ENCODE measurements at regions not wholly inside any gene's neighbourhood (a gene's known extent, or its start where the extent isn't known, plus 50 kb on each side); places are given as distances from the start of the nearest gene placed in this dataset.
"Not testable (repeated sequence)": the region's sequence is repeated elsewhere in the genome, so short reads cannot be mapped to it uniquely, and the experiment has no call there.

DNA sequence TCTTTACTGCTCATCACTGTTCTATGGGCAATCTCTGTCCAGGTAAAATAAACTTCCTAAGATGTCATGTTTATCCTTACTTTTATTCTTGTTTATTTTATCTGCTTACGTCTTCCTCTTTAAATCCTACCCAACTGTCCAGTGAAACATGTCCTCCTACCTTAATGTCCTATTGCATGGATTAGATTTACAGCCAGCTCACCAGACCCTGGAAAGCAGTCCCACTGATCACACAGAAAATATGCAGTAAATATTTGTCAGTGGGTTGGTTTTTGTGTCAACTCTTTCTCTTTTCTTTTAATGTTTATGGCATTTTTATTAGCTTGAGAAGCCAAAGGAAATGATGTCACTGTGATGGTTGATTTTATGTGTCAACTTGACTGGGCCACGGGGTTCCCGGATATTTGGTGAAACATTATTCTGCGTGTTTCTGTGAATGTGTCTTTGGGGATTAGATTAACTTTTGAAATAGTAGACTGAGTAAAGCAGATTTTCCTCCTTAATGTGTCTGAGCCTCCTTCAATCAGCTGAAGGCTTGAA lies 258.3 kb downstream of the SRGAP2C start:
- no peak for DNase-seq

DNA sequence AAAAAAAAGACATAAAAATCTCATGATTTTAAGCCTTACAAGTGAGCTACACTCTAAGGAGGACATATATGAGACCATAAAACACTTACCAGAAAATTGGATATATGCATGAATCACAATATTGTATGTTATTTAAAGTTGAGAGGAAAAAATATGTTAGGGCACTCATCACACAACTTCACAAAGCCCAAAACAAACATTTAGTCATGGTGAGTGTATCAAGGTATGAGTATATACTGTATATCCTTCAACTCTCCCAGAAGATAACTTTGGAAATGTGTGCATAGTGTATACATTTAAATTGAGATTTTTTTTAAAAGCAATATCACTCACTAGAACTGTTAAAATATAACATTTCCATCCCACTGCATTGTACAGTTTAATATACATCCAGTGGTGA lies 259.3 kb downstream of the SRGAP2C start:
- no peak for DNase-seq

DNA sequence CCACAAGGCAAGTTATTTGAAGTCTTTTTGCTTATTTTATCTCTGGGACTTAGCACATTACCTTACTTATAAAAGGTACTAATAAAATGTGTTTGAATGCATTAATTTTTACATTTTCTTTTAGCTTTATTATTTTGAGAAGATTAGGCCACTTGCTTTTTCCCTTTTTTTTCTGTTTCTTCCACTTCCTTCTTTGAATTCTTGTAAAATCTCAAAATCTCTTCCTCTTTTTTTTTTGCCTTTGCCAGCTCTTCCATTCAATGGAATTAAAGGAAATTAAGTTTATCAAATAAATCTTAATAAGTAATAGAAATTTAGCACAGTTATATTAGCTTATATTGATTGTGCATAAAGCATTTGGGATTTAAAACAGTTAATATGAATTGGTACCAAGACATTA lies 260.9 kb downstream of the SRGAP2C start:
- no peak for DNase-seq

DNA sequence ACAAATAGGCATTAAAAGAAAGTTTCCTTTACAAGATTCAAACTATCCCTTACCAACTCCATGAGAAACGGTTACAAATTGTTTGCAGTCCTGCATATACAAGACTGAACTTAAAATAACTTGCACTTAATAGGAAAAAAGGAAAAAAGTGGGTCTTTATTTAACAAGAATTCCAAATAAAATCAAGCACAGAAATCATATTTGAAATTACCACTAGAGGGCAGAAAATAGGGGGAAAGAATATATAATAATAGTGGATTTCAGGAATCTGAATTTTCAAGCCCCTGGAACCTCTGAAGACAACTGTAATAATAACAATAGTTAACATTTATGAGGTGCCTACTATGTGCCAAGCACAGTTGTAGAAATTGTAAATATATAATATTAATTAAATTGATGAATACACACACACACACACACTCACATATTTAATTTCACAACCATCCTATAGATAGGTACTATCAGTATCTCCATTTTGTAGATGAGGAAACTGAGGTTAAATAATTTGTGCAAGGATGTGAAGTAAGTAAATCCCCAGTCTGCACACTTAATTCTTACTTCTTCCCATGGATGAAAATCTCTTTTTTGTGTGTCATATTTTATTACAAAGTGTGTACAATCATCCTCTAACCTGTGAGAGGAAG lies 262.6 kb downstream of the SRGAP2C start:
- DNase-seq, result not testable (repeated sequence)

DNA sequence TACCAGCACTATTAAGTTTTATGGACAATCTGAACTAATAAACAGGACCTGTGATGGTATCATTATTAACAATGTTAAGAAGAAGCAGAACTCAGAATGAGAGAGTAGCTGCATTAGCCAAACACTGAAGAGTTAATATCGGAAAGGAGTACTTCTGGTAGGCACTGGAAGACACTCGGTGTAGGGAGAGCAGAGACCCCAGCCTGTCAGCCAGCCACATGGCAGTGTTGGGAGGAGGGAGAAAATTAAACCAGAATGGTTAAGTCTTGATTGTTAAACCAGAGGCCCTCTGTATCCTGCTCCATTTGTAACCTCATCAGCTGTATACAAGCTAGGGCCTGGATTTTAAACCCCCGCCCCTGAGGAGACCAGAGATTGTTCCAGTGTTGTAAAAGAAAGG lies 263.3 kb downstream of the SRGAP2C start:
- DNase-seq, result not testable (repeated sequence)

DNA sequence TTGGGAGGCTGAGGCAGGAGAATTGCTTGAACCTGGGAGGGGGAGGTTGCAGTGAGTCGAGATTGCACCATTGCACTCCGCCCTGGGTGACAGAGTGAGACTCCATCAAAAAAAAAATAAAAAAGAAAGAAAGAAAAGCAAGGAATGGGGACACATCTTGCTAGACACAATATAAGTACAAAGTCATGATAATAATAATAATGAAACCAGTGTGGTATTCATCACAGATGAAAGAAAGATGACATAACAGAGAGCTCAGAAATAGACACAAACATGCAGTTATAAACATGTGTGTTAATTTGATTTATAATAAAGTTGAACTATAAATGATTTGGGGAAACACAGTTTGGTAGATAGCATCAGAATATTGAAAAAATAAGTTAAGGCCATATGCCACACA lies 264.1 kb downstream of the SRGAP2C start:
- DNase-seq, result no peak

DNA sequence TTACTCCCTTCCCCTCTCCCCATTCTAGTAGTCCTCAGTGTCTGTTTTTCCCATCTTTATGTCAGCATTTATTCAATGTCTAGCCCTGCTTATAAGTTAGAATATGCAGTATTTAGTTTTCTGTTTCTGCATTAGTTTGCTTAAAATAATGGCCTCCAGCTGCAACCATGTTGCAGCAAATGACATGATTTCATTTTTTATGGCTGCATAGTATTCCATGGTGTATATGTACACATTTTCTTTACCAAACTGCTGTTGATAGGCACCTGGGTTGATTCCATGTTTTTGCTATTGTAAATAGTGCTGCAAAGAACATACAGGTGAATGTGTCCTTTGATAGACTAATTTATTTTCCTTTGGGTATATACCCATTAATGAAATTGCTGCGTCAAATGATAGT lies 267.7 kb downstream of the SRGAP2C start:
- DNase-seq, result no peak

DNA sequence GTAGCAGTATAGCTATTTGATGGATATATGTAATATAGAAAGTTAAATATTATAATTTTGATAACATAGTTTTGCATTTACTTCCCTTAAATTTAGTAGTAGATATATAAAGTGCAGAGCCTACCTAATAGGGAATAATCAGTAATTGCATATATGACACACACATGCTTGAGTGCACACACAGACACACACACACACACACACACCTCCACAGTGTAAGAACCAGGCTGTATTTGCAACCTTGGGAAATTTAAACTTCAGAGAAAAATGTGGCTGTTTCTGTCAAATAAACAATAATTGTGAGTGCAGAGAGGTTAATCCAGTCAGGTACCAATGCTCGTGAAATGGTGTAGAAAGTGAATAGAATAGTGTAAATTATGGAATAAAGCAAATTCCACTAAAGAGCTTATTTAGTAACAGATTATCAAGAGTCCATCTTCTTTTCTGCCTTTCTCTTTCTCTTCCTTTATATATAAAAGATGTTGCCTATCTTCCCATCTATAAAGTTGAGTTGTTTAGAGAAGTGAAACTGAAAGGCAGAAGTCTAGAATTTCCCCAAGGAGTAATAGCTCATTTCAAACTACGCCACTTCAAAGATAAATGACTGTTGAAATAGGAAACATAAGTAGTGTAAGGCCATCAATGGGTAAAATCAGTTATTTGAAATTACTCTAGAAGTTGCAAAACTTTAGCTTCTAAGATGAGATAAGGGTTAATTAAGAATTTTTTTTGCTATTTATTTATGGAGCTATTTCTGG lies 273.7 kb downstream of the SRGAP2C start:
- no peak for DNase-seq

DNA sequence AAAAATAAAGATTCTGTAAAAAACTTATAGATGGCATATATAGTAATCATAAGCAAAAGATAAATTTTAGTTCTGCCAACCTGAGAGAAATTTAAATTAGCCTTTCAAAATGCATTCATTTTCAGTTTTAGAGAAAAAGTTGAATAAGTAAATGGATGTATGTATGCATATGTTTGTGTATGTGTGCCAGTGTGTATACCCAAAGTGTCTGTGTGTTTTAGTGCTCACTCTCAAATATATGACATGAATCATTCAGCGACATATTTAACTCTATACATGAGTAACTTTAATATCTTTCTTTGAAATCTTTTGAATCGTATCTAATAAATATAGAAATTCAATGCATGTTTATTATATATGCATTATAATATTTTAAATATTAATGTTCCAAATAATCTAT lies 274.5 kb downstream of the SRGAP2C start:
- DNase-seq, result no peak

DNA sequence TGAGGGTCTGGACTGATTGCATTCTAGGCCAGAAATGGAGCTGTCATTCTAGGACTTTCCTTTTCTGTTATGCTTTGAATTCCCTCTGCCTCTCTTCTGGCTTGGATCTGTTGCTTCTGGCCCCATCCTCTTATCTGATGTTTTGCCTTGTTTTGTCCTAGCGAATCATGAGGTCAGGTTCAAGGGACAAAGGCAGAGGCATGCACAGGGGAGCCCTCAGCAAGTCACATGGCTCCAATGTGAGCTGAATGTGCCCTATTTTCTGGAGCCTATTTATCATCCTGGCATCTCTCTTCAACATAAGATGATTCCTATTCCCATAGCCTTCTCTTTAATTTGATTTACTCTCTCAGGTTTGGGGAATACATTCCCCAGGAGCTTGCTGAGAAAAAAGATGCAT lies 284.6 kb downstream of the SRGAP2C start:
- not testable (repeated sequence) for DNase-seq

DNA sequence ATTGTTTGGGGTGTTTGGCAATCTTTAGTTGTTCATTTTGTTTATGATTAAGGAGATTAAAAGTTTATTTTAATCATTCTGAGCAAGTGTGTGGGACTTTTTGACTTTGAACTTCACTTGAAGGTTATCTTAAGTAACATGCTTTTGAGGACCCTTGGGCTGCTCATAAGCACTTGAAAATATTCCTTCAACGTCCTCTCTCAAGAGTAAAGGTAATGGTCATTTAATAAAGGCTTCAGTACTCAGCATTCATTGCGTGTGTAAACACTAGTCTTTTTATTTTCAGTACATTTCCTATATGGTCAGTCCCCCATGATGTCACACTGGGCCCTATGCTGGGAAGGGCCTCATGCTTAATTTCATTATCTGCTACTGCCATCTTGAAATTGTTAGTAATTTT lies 285.6 kb downstream of the SRGAP2C start:
- not testable (repeated sequence) for DNase-seq

DNA sequence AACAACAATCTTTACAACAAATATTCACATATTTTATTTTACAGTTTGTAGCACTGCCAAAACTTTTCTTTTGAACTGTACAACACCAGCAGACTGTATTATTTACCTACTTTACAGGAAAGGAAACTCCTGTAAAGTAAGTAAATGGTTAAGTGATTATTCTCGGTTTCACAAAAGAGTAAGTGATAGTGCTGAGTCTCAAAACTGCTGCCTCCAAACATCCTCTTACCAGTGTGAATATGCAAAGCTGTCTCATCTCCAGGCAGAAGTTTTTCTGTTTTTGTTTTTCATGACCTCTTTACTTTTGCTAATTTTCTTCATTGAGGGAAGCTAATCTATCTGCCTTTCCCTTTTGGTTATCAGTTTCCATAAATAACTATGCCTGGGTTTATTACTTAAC lies 286.7 kb downstream of the SRGAP2C start:
- no peak for DNase-seq

DNA sequence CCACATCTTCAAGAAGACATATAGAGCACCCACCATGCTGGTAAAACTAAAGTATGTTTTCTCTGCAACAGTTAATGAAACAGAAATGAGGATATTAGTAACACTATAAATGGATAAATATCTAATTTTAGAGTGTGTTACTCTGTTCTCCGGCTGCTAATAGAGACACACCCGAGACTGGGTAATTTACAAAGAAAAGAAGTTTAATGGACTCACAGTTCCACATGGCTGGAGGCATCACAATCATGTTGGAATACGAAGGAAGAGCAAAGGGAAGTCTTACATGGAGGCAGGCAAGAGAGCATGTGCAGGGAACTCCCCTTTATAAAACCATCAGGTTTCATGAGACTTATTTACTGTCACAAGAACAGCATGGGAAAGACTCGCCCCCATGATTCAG lies 287.2 kb downstream of the SRGAP2C start:
- no peak for DNase-seq

DNA sequence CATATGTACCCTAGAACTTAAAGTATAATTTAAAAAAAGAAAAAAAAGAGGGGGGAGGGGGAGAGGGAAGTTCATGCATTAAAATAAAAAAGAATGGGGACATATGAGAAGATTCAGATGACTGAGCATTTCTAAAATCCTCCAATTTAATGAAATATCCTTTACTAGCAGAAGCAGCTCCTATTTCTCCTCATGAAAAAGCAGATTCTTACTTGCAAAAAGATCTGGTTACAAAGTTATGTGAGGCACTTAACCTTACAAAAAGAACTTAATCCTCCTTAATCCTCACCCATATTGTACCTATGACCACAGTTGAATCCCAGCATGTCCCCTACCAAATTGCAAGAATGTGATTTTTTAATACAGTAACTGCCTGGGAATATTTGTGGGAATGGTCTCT lies 298.5 kb downstream of the SRGAP2C start:
- no peak for DNase-seq

DNA sequence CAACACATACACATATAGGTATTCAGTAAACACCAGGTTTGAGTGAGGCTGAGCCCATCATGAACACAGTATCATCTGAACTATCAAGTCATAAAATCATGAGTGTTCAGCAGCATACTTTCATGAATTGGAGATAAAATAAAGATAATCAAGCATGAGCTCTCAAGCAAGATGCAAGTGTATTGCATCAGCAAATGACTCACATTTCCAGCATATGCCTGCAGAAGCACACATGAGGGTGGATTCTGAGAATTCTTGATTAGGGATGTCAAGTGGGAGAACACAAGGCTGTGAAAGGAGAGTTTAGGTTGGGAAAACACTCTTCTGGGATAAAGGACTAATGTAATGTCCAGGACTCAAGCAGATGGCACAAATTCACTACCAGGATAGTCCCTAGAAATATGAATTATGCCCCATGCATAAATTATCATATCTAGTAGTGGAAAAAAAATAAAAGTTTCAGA lies 299.2 kb downstream of the SRGAP2C start:
- DNase-seq, result no peak

DNA sequence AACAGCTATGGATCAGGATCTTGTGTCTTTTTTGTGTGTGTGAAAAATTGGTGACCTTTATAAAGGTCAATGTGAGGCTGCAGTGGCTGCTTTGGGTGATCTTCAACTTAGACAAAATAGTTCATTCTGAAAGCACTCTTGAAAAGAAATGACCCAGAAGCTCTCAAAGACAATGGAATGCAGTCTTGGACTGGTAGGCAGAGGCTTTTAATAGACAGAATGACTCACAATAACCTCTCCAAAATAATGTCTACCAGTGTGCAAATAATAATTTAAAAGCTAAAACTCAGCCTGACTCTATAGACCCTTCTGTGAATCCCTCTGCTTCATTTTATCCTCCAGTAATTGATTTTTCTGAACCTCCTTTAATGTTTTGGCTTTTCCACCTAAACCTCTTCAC lies 310.0 kb downstream of the SRGAP2C start:
- not testable (repeated sequence) for DNase-seq

DNA sequence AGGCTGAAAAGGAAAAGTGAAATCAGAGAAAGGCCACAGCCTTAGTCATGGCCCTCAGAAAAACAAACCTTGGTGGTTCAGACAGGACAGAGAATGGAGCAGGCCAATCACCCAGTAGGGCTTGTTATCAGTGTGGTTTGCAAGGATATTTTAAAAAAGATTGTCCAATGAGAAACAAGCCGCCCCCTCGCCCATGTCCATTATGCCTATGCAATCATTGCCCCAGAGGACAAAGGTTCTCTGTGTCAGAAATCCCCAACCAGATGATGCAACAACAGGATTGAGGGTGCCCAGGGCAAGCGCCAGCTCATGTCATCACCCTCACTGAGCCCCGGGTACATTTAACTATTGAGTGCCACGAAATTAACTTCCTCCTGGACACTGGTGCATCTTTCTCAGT lies 326.7 kb downstream of the SRGAP2C start:
- DNase-seq, result not testable (repeated sequence)

DNA sequence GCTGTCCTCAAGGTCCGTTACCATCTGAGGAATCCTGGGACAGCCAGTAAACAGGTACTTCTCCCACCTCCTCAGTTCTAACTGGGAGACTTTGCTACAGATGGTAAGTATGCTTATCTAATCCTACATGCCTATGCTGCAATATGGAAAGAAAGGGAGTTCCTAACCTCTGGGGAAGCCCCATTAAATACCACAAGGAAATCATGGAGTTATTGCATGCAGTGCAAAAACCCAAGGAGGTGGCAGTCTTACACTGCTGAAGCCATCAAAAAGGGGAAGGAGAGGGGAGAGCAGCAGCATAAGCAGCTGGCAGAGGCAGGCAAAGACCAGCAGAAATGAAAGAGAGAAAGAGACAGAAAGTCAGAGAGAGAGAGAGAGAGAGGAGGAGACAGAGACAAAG lies 327.1 kb downstream of the SRGAP2C start:
- DNase-seq, result not testable (repeated sequence)

DNA sequence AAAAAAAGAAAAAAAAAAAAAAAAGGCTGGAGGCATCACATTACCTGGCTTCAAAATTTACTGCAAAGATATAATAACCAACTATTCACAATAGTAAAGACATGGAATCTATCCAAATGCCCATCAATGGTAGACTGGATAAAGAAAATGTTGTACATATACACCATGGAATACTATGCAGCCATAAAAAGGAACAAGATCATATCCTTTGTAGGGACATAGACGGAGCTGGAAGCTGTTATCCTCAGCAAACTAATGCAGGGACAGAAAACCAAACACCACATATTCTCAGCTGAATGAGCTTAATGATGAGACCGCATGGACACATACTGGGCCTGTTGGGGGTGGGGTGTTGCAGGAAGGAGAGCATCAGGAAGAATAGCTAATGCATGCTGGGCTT lies 330.5 kb downstream of the SRGAP2C start:
- DNase-seq, result no peak

DNA sequence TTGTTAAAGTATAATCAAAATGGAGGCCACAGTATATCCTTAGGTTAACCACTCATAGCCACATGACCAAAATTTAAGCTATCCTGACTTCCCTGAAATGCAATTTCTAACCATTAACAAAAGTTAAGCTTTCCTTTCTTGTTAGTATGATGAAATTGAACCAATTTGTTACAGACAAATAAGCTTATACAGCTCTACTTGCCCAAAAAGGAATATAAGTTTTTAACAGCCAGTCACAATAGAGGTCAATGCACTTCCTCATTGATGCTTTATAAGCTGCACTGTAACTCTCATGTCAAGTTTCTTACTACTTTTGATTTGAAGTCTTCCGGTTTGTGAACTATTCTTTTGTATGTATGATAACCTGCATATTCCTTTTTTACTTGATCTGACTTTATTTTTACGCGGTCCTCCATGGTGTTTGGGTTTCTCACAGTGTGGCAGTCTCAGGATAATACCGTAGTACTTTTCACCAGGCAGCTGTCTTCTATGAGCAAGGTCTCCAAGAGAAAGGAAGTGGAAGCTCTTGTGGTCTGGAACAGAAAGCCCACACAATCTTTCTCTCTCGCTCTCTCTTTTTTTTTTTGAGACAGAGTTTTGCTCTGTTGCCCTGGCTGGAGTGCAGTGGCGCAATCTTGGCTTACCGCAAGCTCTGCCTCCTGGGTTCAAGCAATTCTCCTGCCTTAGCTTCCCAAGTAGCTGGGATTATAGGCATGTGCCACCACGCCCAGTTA lies 331.6 kb downstream of the SRGAP2C start:
- DNase-seq, result peak; percentile 24 to 31

DNA sequence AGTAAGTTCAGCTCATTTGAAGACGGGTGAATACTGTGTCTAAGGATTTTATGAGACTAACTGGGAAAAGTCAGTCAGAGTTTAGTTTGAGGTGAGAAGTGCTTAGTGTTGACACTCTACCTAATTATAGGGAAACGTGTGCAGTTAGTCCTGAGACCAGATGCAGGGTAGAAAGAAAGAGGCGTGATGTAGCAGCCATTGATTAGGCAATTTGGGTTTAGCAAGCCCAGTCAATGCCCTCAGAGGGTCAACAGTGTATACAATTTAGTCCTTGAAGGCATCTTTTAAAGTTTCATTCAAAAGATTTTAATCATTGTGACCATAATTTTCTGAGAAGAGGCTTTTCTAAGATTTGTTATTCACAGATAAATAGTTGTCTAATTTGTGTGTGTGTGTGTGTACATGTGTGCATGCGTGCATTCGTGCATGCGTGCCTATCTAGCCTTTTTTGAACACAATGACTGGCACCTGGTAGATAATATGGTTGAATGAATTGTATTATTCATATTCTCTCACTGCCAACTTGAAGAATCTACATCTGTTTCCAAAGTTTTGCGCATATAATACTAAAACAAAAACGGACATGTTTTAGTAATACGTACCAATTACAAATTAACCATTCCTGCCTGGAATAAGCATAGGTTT lies 332.9 kb downstream of the SRGAP2C start:
- DNase-seq, result no peak

DNA sequence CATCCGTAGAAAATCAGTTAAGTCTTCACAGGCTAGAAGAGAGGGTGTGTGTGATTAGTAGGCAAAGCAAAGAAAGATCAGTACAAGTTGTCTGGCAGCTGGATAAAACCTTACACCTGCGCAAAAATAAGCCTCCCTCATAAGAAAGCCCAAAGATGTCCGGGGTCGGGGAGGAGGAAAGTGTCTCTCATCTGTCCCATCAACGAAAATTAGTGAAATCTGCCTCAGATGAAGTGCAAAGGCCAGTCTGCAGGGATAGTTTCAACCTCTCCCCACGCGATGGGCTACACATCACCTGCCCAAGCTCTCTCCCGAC lies 333.9 kb downstream of the SRGAP2C start:
- DNase-seq, result no peak

DNA sequence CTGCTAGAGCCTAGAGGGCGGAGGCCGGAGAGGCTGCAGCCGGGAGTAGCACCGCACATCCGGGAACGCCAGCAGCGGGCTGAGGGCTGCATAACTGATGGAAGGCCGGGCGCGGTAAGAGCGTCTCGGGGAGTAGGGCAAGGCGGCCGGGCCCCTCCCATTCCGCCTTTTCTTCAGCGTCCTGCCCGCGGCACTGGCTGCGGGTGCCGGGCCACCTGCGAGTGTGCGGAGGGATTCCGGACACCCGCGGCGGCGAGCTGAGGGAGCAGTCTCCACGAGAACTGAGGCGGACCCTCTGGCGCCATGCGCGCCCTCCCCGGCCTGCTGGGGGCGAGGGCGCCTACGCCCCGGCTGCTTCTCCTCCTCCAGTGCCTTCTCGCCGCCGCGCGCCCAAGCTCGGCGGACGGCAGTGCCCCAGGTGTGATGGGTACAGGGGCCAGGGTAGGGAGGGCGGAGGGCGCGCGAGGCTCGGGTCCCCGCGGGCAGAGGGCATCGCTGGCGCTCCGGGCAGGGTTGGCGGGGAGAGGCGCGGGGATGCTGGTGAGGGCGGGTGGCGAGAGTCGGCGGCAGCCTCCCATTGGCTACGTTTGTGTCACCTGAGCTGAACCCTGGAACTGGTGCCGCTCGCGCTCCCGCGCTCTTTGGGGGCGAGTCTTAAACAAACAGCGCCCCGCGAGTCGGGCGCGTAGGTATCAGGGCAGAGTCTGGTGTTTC lies 334.4 kb downstream of the SRGAP2C start:
- DNase-seq, result peak; percentile 89 to 91

Data from activated T-cell treated with anti-CD3 and anti-CD28 coated beads, Interleukin-2, amount 50 U/mL, for 48 hours (primary cell).